GM18520 (cell line): ENCODE measurements at regions not wholly inside any gene's neighbourhood (a gene's known extent, or its start where the extent isn't known, plus 50 kb on each side); places are given as distances from the start of the nearest gene placed in this dataset.
"Not testable (repeated sequence)": the region's sequence is repeated elsewhere in the genome, so short reads cannot be mapped to it uniquely, and the experiment has no call there.

Source experiments
- ATAC-seq: cut with Tn5 transposase; IDR thresholded peaks from one replicate; pipeline ENCODE4 v1.9.1; 2021; ENCODE audit not compliant: unreplicated experiment

- no peak for ATAC-seq
These were observed 767.2 kb downstream of the REEP3 start for GRCh38 chr10:64288404-64288803.

GRCh38 chr10:64303566-64303965 lies 782.4 kb downstream of the REEP3 start:
- ATAC-seq, result no peak

GRCh38 chr10:64306729-64307327 lies 785.6 kb downstream of the REEP3 start:
- ATAC-seq, result no peak

DNA sequence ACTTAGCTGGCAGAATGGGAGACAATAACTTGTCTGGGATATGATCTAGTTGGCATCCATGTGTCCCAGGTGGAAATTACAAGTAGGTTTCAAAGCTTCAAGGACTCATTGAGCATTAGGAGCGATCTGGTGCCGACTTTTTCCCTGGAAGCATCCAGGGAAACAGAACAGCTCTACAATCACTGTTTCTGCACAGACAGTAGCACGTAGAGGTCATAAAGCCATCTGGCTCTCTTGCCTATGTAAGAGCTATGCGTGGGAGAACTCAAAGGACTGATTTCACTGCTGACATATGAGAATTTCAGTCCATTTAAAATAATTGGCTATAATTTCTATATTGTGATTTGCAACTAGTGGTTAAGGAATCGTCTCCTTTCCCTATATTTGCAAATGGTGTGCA lies 791.7 kb downstream of the REEP3 start:
- no peak for ATAC-seq

DNA sequence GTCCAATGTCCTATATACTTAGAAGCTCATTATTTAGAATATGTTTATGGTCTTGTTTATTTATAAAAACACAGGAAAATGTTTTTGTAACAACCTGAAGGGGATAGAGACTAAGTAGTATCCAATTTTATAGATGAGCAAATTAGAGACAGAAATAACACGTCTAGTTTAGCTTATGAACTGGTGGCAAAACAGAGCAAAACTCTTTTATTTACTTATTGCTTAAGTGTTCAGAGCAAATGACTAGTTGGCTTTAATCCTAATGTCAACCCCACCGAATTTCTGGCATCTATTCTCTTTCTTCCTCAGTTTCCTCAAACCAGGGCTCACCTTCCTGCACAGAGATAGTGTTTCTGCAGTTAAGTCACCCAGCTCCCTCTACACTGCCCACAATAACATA lies 792.8 kb downstream of the REEP3 start:
- ATAC-seq, result no peak

DNA sequence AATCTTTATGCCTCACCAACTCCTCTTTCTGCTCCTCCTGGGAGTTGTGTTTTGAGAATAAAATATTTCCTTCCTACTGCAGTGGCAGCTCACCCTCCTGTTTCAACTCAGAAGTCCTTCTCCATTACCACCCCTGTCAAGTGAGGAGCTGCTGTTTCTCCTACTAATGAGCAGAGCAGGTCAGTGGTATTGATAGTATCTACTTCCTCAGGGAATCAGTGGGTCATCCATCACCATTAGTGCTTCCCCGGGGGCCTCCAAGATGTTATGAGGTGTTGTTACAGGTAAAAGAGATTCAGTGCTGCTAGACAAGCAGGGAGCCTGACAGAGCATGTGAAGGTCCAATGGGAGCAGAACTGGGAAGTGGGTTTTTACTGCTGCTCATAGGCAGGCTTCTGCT lies 795.2 kb downstream of the REEP3 start:
- no peak for ATAC-seq

DNA sequence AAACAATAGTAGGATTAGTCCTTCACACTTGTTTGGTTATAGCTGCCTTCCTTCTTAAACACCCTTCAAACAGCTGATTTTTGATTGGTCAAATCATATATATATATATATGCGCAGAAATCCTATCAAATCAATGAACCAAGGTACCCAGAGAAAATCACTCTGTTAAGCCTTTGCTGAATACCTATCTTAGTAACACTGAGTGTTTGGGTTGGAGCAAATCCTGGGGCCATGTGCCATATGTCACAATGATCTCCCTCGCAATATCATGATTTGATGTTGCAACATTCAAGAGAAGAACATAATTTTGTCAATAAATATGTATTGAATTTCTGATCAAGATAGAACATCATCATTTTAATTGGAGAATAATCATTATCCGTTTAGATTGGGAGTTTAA lies 795.6 kb downstream of the REEP3 start:
- ATAC-seq, result no peak

- no peak for ATAC-seq
These were observed 799.2 kb downstream of the REEP3 start for GRCh38 chr10:64320448-64320847.

GRCh38 chr10:64329510-64329909 lies 808.3 kb downstream of the REEP3 start:
- no peak for ATAC-seq

DNA sequence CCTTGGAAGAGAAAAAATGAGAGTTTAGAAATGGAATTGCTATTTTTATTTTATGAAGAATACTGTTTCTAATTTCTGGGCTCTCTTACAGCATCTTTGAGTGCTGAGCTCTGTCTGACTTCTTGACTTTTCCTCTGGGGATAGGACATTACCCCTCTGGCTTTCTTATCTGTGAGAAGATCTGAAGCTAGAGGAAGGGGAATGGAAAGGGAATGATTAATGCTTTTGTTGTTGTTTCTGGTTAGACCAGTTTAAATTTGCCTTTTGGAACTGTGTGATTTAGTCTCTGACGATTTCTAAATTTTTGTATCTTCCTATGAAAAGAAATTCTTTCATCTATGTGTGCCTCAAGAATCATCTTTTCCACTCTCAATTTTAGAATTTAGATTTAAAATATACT lies 811.4 kb downstream of the REEP3 start:
- no peak for ATAC-seq

- no peak for ATAC-seq
These were observed 812.9 kb downstream of the REEP3 start for GRCh38 chr10:64334084-64334483.

- ATAC-seq, result no peak
These were observed 823.0 kb downstream of the REEP3 start for GRCh38 chr10:64344211-64344610.

- ATAC-seq, result no peak
These were observed 824.7 kb downstream of the REEP3 start for GRCh38 chr10:64345856-64346255.

DNA sequence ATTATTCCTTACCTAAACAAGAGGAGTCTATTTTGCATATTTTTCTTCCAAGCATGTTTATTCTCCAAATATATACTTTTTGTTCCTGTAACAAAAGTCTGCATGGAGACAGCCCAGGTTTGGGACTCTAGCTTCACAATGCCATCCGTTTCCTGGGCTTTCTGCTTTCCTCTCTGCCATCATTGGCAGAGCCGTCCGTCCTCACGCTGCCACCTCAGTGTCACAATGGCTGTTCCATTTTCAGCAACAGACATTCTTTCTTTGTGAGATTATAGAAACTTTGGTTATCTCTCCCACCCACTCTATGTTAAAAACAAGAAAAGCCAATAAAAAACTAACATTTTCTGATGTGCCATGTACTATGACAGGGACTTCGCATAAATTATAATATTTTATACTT lies 825.2 kb downstream of the REEP3 start:
- ATAC-seq, result no peak

GRCh38 chr10:64350665-64351064 lies 829.5 kb downstream of the REEP3 start:
- no peak for ATAC-seq

- no peak for ATAC-seq
These were observed 837.7 kb downstream of the REEP3 start for GRCh38 chr10:64358907-64359306.

- not testable (repeated sequence) for ATAC-seq
These were observed 839.0 kb downstream of the REEP3 start for GRCh38 chr10:64360240-64360639.

- no peak for ATAC-seq
These were observed 842.5 kb downstream of the REEP3 start for GRCh38 chr10:64363687-64364086.

DNA sequence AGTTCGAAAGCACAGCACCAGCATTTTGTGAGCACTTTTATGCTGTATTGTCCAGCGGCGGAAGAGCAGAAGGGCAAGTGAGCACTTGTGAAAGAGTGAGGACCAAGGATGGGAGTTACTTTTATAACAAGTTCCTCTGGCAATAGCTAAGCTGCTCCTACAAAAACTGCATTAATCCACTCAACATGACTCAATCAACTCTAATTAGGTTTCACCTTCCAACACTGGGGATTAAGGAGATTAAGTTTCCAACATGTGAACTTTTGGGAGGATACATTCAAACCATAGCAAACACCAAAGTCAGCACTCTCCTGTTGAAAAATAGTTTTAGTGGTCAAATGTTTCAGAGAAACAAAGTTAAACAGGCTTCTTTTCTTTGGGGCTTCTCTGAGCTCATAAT lies 844.5 kb downstream of the REEP3 start:
- ATAC-seq, result no peak

GRCh38 chr10:64368298-64368697 lies 847.1 kb downstream of the REEP3 start:
- ATAC-seq, result no peak

DNA sequence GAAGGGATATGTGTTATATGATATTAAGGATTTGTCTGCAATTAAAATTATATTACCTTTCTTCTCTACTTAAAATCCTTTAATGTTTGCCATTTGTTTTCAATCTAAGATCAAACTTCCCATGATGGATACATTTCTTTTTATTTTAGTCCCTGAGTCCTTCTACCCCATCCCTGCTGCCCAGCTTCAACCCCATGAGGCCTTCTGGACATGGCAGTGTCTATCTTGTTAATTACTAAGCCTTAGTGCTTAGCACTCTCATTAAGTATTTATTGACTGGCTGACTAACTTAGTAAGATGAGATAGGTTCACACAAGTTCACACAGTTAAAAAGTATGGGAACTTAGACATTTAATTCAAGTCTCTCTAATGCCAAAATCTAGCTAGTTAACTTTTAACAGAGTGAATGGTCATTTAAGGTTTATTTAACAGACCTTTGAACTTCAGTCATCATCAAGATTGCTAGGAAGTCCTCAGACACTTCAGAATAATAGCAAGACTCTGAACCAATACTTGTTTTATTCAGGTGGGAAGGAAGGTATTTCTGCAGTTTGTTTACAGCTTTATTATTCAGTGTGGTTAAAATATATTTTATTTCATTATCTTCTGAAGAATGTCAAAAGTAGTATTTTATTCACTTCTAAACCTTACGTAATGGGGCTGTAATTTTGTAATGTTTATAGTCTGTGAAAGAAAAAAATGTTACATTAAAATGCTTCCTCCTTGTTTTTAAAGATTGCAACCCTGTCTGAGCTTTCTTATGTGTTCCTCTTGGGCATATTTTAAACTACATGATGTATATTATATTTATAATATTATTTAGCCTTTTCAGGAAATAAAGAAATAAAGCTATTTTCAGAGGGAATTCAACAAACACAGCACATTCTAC lies 848.9 kb downstream of the REEP3 start:
- no peak for ATAC-seq

GRCh38 chr10:64374346-64374745 lies 853.1 kb downstream of the REEP3 start:
- no peak for ATAC-seq

- ATAC-seq, result no peak
These were observed 855.0 kb downstream of the REEP3 start for GRCh38 chr10:64376167-64376566.
